BJ (cell line): ENCODE measurements at regions not wholly inside any gene's neighbourhood (a gene's known extent, or its start where the extent isn't known, plus 50 kb on each side); places are given as distances from the start of the nearest gene placed in this dataset.

Experiments used
- CTCF ChIA-PET: fragments of 350-600 bp; formaldehyde crosslinking; extraction: SDS; loops from one replicate; lab custom pipeline; 2021; ENCODE audit warnings: antibody characterized with exemption, inconsistent platforms; lab: Yijun Ruan, JAX
- POLR2A ChIA-PET: fragments of 300-600 bp; sonication (Branson Sonifier 250); formaldehyde crosslinking; extraction: SDS; loops from one replicate; lab custom pipeline; 2021; ENCODE audit warnings: antibody characterized with exemption; lab: Charles Lee
- DNase-seq: peaks from one replicate; pipeline ENCODE4 v3.0.0-alpha.2; 2011; ENCODE audit warnings: low read depth
- H3K27me3 ChIP-seq: 2 replicates; pipeline ENCODE4 v1.6.0; 2011; ENCODE audit warnings: low read length; ENCODE audit not compliant: control insufficient read depth, insufficient read depth
- H3K36me3 ChIP-seq: 2 replicates; pipeline ENCODE4 v1.5.1; 2011; ENCODE audit warnings: low read length; ENCODE audit not compliant: control insufficient read depth, insufficient read depth
- H3K4me3 ChIP-seq: 2 replicates; pipeline ENCODE4 v1.5.1; 2011; ENCODE audit warnings: low read depth, mild to moderate bottlenecking, control low read depth, low read length
- CTCF ChIP-seq: IDR thresholded peaks from 2 replicates; pipeline ENCODE4 v1.5.1; 2011; ENCODE audit warnings: low read depth, mild to moderate bottlenecking, control low read depth, inconsistent platforms, low read length, moderate library complexity; ENCODE audit not compliant: insufficient read depth

DNA sequence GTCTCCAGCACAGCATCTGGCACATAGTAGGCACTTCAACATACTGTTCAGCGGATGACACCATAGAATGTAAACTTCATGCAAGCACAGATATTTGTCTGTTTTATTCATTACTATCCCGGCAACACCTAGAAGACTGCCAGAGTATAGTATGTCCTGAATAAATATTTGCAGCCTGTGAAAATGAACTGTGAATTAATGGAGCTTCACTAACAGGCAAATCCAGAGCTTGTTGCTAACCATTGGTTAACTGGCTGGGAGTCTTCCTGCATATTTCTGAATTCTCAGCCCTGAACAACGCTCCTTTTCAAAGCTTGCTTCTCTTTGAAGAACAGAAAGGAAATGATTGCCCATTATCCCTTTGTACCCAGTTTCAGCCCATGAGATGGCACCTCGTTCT is 243.3 kb upstream of the CRY1 start:
- ChIA-PET CTCF (no interaction called here), POLR2A (no interaction called here)
- DNase-seq, result no peak
- no peak for TF ChIP-seq CTCF
- Histone ChIP-seq H3K4me3 (no peak overlapping the region), H3K36me3 (no peaks in the 10 kb centered on the region), H3K27me3 (no peaks in the 10 kb centered on the region)

GRCh38 chr12:107337346-107338095 is 244.2 kb upstream of the CRY1 start:
- POLR2A ChIA-PET, result no interaction called here
- no peak overlapping the region for H3K4me3 ChIP-seq
- DNase-seq, result no peak
- no peaks in the 10 kb centered on the region for H3K36me3 ChIP-seq
- H3K27me3 ChIP-seq, result no peaks in the 10 kb centered on the region
- CTCF ChIA-PET, result no interaction called here
- TF ChIP-seq CTCF, result no peak

DNA sequence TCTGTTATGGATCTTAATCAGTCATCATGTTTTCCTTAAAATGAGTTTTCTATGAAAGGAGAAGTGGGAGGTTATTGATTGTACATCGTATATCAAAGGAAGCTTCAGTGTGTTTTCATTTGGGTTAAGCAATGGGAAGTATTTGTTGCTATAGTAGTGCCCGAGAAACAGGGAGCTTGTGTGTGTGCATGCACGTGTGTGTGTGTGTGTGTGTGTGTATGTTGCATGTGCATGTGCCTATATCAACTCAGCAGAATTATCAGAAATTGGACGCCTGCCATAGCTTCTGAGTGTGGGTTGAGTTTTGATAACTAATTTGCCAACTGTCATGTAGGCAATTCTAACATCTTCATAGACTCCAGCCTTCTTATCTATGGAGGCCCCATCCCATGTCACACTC is 246.1 kb upstream of the CRY1 start:
- no peak for TF ChIP-seq CTCF
- no peaks in the 10 kb centered on the region for H3K27me3 ChIP-seq
- no peaks in the 10 kb centered on the region for H3K36me3 ChIP-seq
- ChIA-PET POLR2A (no interaction called here), CTCF (no interaction called here)
- H3K4me3 ChIP-seq, result no peak overlapping the region
- no peak for DNase-seq

DNA sequence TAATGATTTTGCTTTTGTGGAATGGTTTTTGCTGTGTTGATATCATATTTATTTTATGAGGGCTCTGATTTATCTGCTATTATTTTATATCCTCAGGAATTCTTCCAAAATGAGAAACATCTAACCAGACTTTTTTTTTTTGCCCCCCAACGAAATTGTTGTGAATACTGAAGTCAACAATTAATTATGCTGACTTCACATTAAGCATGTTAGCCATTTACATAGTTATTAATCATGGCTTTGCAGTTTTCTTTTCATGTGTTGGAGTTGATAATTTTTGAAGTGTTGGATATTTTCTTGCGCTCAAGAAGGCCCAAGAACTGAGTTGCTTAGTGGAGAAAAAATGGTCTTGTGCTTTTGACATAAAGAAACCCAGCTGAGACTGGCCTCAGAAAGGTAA is 246.6 kb upstream of the CRY1 start:
- ChIA-PET POLR2A (no interaction called here), CTCF (no interaction called here)
- Histone ChIP-seq H3K27me3 (no peaks in the 10 kb centered on the region), H3K4me3 (no peak overlapping the region), H3K36me3 (no peaks in the 10 kb centered on the region)
- TF ChIP-seq CTCF, result no peak
- DNase-seq, result no peak

DNA sequence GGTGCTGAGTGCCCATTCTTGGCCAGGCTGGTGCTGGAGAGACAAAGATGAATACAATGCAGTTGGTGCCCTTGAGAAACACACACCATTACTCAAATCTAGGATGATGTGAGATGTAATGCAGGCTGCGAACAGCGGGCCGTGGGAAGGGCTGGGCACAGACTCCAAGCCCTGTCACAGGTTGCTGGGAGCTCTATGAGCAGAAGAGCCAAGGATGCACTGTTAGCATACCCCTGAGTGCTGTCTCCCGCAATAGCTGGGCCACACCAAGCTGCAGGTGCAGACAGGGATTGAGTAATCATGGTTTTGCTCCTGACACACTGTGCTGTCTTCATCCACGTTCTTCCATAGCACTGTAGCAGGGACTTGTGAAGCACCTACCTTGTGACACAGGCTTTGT is 247.5 kb upstream of the CRY1 start:
- POLR2A ChIA-PET, result no interaction called here
- Histone ChIP-seq H3K27me3 (no peaks in the 10 kb centered on the region), H3K36me3 (no peaks in the 10 kb centered on the region), H3K4me3 (no peak overlapping the region)
- CTCF ChIA-PET, result no interaction called here
- no peak for DNase-seq
- TF ChIP-seq CTCF, result no peak
